Omental fat pad (tissue), 3 donors: ENCODE measurements at regions not wholly inside any gene's neighbourhood (a gene's known extent, or its start where the extent isn't known, plus 50 kb on each side); places are given as distances from the start of the nearest gene placed in this dataset.

Source experiments
- ATAC-seq: fragments of 150-250 bp; one replicate; pipeline ENCODE4 v1.9.1; 2016; ENCODE audit warnings: mild to moderate bottlenecking, moderate library complexity; ENCODE audit not compliant: low FRiP score
- DNase-seq: peaks from one replicate; pipeline ENCODE4 v3.0.0-alpha.2; 2019; ENCODE audit warnings: low spot score
- CTCF ChIP-seq, 3 donors: fragments of 450-650 bp; IDR thresholded peaks; one replicate each; pipeline ENCODE4 v1.5.1; 2016 to 2017; ENCODE audit warnings: antibody characterized with exemption in 3 of 3, mild to moderate bottlenecking in 3 of 3, moderate library complexity in 2 of 3

GRCh38 chr3:176581589-176581988 is 615.7 kb downstream of the TBL1XR1 start:
- DNase-seq (no peak), ATAC-seq (no peak)
- TF ChIP-seq CTCF (IDR thresholded peaks at IDR 0.05): no peak

DNA sequence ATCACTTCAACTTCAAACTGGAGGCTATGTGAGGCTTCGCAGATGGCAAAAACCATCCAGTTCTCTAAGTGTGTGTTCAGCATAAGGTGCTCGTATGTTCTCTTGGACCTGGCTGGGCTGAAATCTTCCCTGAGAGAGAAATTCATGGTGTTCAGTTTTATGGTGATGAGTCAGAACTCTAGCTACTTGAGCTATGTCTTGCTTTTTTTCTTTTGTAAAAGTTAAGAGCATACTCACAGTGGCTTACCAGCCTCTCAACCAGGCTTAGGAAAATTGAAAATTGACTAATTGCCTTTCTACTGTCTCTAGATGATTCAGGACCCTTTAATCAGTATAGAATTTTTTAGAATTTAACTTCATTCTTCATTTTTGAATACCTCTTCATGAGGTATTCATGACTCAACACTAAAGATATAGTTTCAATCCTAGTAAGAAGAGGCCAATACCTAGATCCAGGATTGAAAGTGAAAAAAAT is 617.5 kb downstream of the TBL1XR1 start:
- ATAC-seq (no peak), DNase-seq (no peak)
- no peak for TF ChIP-seq CTCF (IDR thresholded peaks at IDR 0.05)

DNA sequence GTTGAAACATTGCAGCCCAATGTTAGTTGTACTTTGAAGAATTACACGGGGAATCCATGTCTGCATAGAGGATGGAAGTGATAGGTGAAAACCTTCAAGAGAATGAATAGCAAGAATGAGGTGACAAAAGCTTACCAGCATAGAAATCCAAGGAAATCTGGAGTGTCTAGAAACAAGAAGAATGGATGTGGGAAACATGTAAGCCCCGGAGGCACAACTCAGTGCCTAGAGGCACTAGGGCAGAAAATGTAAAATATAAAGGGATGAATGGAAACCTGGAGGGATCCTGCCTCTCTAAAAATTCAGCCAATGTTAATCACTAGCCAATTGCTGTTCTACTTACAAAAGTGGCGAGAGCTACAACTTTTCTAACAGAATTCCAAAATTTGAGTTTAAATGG is 619.0 kb downstream of the TBL1XR1 start:
- DNase-seq (no peak), ATAC-seq (no peak)
- no peak for TF ChIP-seq CTCF (IDR thresholded peaks at IDR 0.05)

- no peak for TF ChIP-seq CTCF (IDR thresholded peaks at IDR 0.05)
- ATAC-seq: no peak
- DNase-seq: no peak
Observed at GRCh38 chr3:176577447-176577846, 619.8 kb downstream of the TBL1XR1 start.

DNA sequence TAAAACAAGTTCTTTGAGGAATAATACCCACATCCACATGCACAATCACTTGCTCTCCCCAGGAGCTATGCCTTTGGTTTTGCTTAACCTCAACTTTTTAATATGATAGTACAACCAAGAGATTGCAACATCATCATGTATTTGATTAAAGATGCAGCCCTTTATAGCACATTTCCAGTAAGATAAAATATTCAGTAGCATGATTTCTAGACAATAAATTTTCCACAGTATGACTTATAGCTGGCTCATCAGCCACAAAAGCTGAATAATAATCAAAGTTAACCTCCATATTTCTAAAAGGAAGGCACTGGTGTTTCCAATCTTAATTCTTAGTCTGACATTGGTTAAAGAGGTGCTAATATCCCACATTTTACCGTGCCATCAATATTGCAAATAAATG is 622.5 kb downstream of the TBL1XR1 start:
- DNase-seq (no peak), ATAC-seq (no peak)
- no peak for TF ChIP-seq CTCF (IDR thresholded peaks at IDR 0.05)

DNA sequence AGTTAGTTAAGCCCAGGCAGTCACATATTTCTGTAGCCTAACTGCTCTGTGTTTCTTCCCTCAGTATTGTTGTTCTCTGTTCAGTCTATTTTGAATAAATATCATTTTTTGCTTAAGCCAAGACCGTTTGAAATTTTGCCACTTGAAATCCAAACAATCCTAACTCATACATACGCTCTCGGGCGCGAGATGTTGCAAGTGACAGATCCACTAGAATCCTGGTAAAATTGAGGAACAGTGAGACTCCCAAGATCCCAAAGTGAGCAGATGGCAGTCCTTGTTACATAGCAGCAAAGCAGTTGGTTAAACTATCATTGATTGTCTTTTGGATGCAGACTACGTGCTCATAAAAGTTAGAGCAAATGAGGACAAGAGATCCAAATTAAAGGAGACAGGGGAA is 625.4 kb downstream of the TBL1XR1 start:
- TF ChIP-seq CTCF (IDR thresholded peaks at IDR 0.05): no peak
- DNase-seq (no peak), ATAC-seq (no peak)

DNA sequence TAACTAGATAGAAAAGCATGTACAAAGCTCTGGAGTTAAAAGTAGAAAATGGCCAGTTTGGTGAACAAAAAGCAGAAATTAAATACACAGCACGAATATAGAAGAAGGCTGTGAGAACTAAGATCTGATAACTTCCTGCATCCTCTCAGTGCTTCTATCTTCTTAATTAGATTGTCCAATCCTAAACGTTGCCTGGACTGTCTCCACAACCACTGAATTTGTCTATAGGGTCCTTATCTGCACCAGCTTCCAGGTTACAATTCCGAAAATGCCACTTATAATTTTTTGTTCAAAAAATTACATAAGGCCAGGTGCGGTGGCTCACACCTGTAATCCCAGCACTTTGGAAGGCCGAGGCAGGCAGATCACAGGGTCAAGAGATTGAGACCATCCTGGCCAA is 626.3 kb downstream of the TBL1XR1 start:
- no peak for TF ChIP-seq CTCF (IDR thresholded peaks at IDR 0.05)
- ATAC-seq (no peak), DNase-seq (no peak)
